KMS-11 (cell line): ENCODE measurements at regions not wholly inside any gene's neighbourhood (a gene's known extent, or its start where the extent isn't known, plus 50 kb on each side); places are given as distances from the start of the nearest gene placed in this dataset.

Source experiments
- H2AFZ ChIP-seq: fragments of 200-600 bp; sonication (generic); 2 replicates; pipeline ENCODE4 v1.6.1; 2016; ENCODE audit warnings: antibody characterized with exemption, mixed run types, low read depth
- H3K27ac ChIP-seq: fragments of 200-600 bp; sonication (generic); 2 replicates; pipeline ENCODE4 v1.6.1; 2016; ENCODE audit warnings: mild to moderate bottlenecking, mixed run types
- H3K27me3 ChIP-seq: fragments of 200-600 bp; sonication (generic); 2 replicates; pipeline ENCODE4 v1.6.1; 2017; ENCODE audit warnings: mild to moderate bottlenecking, low read depth, mixed run types, moderate library complexity; ENCODE audit not compliant: insufficient read depth
- H3K36me3 ChIP-seq: fragments of 200-600 bp; sonication (generic); 2 replicates; pipeline ENCODE4 v1.6.1; 2017; ENCODE audit warnings: mild to moderate bottlenecking, mixed run types; ENCODE audit not compliant: insufficient read depth
- H3K4me1 ChIP-seq: fragments of 200-600 bp; sonication (generic); 2 replicates; pipeline ENCODE4 v1.6.1; 2016; ENCODE audit warnings: mild to moderate bottlenecking, low read depth, mixed run types; ENCODE audit not compliant: poor library complexity, severe bottlenecking
- H3K4me2 ChIP-seq: fragments of 200-600 bp; sonication (generic); 2 replicates; pipeline ENCODE4 v1.7.0; 2016; ENCODE audit warnings: mild to moderate bottlenecking, mixed run types
- H3K4me3 ChIP-seq: fragments of 200-600 bp; sonication (generic); IDR thresholded peaks from 2 replicates; pipeline ENCODE4 v1.6.1; 2017; ENCODE audit warnings: low read depth, low read length, mixed read lengths; ENCODE audit not compliant: insufficient read depth
- H3K79me2 ChIP-seq: fragments of 200-600 bp; sonication (generic); 2 replicates; pipeline ENCODE4 v1.6.1; 2016; ENCODE audit warnings: low read depth, mixed run types; ENCODE audit not compliant: insufficient read depth
- H3K9ac ChIP-seq: fragments of 200-600 bp; sonication (generic); 2 replicates; pipeline ENCODE4 v1.6.1; 2016; ENCODE audit warnings: mild to moderate bottlenecking, mixed run types
- H4K20me1 ChIP-seq: fragments of 200-600 bp; sonication (generic); 2 replicates; pipeline ENCODE4 v1.6.1; 2016; ENCODE audit warnings: mild to moderate bottlenecking, mixed run types; ENCODE audit not compliant: insufficient read depth
- TF ChIP-seq, protein P1 (sequence below): fragments of 200-600 bp; sonication (generic); conservative IDR thresholded peaks from 2 replicates; pipeline ENCODE4 v1.6.1; 2017; ENCODE audit warnings: low read depth, mild to moderate bottlenecking, antibody characterized with exemption, low read length, moderate library complexity, mixed read lengths

DNA sequence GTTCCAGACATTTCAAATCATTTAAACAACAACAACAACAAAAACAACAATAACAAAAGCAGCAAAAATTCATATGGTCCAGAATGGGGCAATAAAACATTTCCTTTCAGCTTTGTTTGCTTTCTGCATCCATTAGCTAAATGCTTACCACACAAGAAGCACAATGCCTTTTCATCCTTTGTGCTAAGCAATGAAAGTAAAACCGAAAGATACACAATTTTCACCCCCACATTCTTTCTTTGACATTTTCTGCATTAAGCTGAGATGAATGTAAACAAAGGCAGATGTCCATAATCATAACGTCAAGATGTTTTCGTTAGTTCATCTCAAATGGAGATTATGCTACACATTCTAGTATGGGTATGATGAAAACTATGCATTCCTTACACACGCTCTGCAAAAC is 568.5 kb downstream of the SLITRK6 start:
- no peaks in the 10 kb centered on the region for H3K36me3 ChIP-seq
- TF ChIP-seq, protein P1, sequence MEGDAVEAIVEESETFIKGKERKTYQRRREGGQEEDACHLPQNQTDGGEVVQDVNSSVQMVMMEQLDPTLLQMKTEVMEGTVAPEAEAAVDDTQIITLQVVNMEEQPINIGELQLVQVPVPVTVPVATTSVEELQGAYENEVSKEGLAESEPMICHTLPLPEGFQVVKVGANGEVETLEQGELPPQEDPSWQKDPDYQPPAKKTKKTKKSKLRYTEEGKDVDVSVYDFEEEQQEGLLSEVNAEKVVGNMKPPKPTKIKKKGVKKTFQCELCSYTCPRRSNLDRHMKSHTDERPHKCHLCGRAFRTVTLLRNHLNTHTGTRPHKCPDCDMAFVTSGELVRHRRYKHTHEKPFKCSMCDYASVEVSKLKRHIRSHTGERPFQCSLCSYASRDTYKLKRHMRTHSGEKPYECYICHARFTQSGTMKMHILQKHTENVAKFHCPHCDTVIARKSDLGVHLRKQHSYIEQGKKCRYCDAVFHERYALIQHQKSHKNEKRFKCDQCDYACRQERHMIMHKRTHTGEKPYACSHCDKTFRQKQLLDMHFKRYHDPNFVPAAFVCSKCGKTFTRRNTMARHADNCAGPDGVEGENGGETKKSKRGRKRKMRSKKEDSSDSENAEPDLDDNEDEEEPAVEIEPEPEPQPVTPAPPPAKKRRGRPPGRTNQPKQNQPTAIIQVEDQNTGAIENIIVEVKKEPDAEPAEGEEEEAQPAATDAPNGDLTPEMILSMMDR, result no peak
- H3K4me1 ChIP-seq, result no peaks in the 10 kb centered on the region
- H3K27ac ChIP-seq, result 0 out of 2 replicates have a peak overlapping the region, but pooled peaks have one; percentile 1
- no peaks in the 10 kb centered on the region for H4K20me1 ChIP-seq
- no peaks in the 10 kb centered on the region for H3K79me2 ChIP-seq
- H2AFZ ChIP-seq, result 0 out of 2 replicates have a peak overlapping the region, but pooled peaks have one; percentile 6
- no peak overlapping the region for H3K9ac ChIP-seq
- H3K4me2 ChIP-seq, result peak overlapping the region; percentile 15; the same call in 1 of the 2 replicates
- H3K27me3 ChIP-seq, result no peaks in the 10 kb centered on the region
- no peak overlapping the region for H3K4me3 ChIP-seq

DNA sequence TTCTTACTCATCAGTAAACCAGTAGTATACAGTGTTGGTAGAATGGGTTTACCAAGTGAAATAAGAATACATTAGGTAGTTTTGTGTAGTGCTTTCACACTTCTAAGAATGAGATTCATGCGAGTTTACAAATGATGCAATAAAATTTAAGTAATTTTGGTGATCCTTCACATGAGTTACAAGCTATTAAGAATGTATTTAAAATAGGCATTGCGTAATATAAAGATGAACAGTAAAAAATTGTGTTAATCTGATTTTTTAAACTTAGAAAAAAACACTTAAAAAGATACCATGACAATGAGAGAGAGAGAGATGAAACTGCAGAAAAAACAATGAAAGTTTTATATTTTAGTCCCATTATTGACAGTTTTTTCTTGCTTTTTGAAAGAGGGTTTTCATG is 570.5 kb downstream of the SLITRK6 start:
- no peak overlapping the region for H2AFZ ChIP-seq

DNA sequence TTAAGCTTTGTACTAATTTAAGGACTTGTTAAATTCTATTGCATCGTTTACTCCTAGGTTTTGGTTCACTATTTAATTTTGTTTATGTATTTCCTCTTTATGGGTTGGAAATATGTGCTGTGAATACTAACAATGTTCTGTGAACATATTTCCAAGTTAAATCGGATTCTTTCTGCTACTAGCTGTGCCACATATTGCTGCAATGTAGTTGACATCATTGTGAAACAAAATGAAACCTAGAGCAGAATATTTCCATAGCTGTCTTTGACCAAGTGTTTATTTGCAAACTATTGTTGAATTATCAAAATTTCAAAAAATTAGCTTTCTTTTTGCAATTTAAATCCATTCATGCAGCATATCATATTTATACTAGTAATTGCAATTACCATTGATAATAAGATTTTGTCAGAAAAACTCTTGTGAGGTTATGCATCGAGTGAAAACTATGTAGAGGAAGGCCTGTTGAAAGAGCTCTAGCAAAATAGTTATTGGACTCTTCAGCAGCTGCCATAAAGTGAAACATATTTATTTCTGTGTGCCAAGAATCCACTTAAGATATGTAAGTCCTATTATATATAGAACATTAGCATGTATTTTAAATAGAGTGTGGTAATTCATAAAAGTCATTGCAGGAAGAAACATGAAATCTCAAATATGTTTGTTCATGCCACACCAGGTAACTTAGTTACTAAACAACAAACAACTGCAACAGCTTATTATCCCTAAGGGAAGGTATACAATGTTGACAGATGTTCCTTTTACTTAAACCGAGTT is 575.1 kb downstream of the SLITRK6 start:
- H3K9ac ChIP-seq, result no peak overlapping the region
- no peak overlapping the region for H3K4me2 ChIP-seq
- H3K4me1 ChIP-seq, result no peaks in the 10 kb centered on the region
- H3K27ac ChIP-seq, result no peak overlapping the region
- TF ChIP-seq, protein P1, result no peak
- H3K36me3 ChIP-seq, result no peaks in the 10 kb centered on the region
- no peaks in the 10 kb centered on the region for H3K27me3 ChIP-seq
- H3K79me2 ChIP-seq, result no peaks in the 10 kb centered on the region
- no peaks in the 10 kb centered on the region for H4K20me1 ChIP-seq
- H2AFZ ChIP-seq, result no peak overlapping the region
- no peak overlapping the region for H3K4me3 ChIP-seq

More for the DNA sequence above, 570.5 kb downstream of the SLITRK6 start:
- H3K79me2 ChIP-seq, result no peaks in the 10 kb centered on the region
- H3K9ac ChIP-seq, result no peak overlapping the region
- no peaks in the 10 kb centered on the region for H3K4me1 ChIP-seq
- no peak overlapping the region for H3K27ac ChIP-seq
- H4K20me1 ChIP-seq, result no peaks in the 10 kb centered on the region
- no peaks in the 10 kb centered on the region for H3K27me3 ChIP-seq
- TF ChIP-seq, protein P1, result no peak
- no peak overlapping the region for H3K4me2 ChIP-seq
- H3K36me3 ChIP-seq, result no peaks in the 10 kb centered on the region
- no peak overlapping the region for H3K4me3 ChIP-seq

DNA sequence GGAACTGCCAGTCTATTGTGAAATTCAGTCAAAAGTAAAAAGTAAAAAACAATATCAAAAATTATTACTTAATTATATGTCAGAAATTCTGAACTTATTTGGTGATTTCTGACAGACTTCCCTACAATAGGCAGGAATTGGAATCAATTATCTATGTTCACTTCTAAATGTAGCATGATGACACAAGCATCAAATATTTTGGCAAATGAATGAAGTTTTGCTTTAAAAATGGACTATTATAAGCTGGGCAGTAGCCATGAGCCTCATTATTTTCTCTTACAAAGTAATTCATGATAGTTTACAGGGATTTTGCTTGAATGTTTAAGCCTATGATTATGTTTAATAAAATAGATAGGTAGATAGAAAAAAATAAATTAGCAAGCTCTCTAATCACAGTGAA is 582.6 kb downstream of the SLITRK6 start:
- H3K27me3 ChIP-seq, result no peaks in the 10 kb centered on the region
- H3K4me3 ChIP-seq, result no peak overlapping the region
- no peaks in the 10 kb centered on the region for H4K20me1 ChIP-seq
- H2AFZ ChIP-seq, result no peak overlapping the region
- no peaks in the 10 kb centered on the region for H3K36me3 ChIP-seq
- no peak overlapping the region for H3K4me2 ChIP-seq
- TF ChIP-seq, protein P1, result no peak
- no peaks in the 10 kb centered on the region for H3K79me2 ChIP-seq
- H3K9ac ChIP-seq, result no peak overlapping the region
- H3K27ac ChIP-seq, result no peak overlapping the region
- H3K4me1 ChIP-seq, result no peaks in the 10 kb centered on the region
